Prostate gland (tissue), 2 donors: ENCODE measurements at regions not wholly inside any gene's neighbourhood (a gene's known extent, or its start where the extent isn't known, plus 50 kb on each side); places are given as distances from the start of the nearest gene placed in this dataset.

Source experiments
- DNase-seq: peaks from one replicate; pipeline ENCODE4 v3.0.0-alpha.2; 2019; ENCODE audit warnings: low spot score
- H3K27ac ChIP-seq, 2 donors: fragments of 200-600 bp; sonication (generic); 2 replicates each; pipeline ENCODE4 v1.5.1; 2017 to 2019
- H3K27me3 ChIP-seq: fragments of 200-600 bp; sonication (generic); replicated peaks from 2 replicates; pipeline ENCODE4 v1.5.1; 2019; ENCODE audit not compliant: insufficient read depth
- H3K36me3 ChIP-seq, 2 donors: fragments of 200-600 bp; sonication (generic); 1 replicate in 1 of 2; 2 replicates in 1 of 2; pipeline versions ENCODE4 v1.5.1 to v1.8.1; 2017 to 2019
- H3K4me1 ChIP-seq: fragments of 200-600 bp; sonication (generic); replicated peaks from 2 replicates; pipeline ENCODE4 v1.5.1; 2019
- H3K4me3 ChIP-seq, 2 donors: fragments of 200-600 bp; sonication (generic); 2 replicates each; pipeline ENCODE4 v1.5.1; 2017 to 2019
- H3K9me3 ChIP-seq: fragments of 200-600 bp; sonication (generic); 2 replicates; pipeline ENCODE4 v1.5.1; 2017
- POLR2A ChIP-seq: fragments of 450-650 bp; IDR thresholded peaks from one replicate; pipeline ENCODE4 v1.6.1; 2016; ENCODE audit warnings: antibody characterized with exemption, mild to moderate bottlenecking
- POLR2AphosphoS5 ChIP-seq: sonication (generic); formaldehyde crosslinking; IDR thresholded peaks from one replicate; pipeline ENCODE4 v1.6.1; 2017; ENCODE audit warnings: antibody characterized with exemption
- WGBS: methylation state at CpG from one replicate; pipeline ENCODE4 v1.1.5; 2018; 5-methylcytosine and 5-hydroxymethylcytosine counted together
- intact Hi-C: fragments of 100-400 bp; cut with DNase I; formaldehyde crosslinking; loops from one replicate; pipeline ENCODE4 v1.14.2; 2022
- TF ChIP-seq, protein P1 (sequence below), 4 experiments: fragments of 200-600 bp in 2 of 4; fragments of 450-650 bp in 2 of 4; sonication (generic) in 2 of 4; IDR thresholded peaks; 1 replicate in 3 of 4; 2 replicates in 1 of 4; pipeline ENCODE4 v1.5.1; 2016 to 2019; ENCODE audit warnings: antibody characterized with exemption in 4 of 4, mild to moderate bottlenecking in 2 of 4, moderate library complexity in 2 of 4

DNA sequence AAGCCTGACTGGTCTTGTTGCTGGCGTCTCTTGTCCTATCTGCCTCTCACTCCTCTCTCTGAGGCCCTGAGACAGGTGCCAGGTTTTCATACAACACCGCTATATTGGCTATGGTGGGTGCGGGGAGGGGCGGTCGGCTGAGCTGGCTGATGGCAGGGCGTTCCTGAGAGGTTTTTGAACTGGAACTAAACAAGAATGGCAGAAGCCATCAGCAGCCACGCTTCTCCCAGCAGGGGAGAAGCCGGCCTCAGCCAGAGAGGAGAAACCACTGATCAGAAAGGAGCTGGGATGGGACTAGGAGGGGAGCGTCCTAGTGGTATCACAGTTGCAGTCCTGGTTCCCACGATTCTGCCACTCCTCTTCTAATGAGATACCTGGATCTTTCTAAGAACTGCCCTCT, 89.9 kb upstream of the PRR23E start:
- Histone ChIP-seq H3K27me3 (peaks cover 5% of the 10 kb centered on the region), H3K36me3 (no peaks in the 10 kb centered on the region), H3K4me1 (no peaks in the 10 kb centered on the region), H3K9me3 (no peaks in the 10 kb centered on the region), H3K27ac (no peak overlapping the region), H3K4me3 (no peak overlapping the region)
- TF ChIP-seq, protein P1, sequence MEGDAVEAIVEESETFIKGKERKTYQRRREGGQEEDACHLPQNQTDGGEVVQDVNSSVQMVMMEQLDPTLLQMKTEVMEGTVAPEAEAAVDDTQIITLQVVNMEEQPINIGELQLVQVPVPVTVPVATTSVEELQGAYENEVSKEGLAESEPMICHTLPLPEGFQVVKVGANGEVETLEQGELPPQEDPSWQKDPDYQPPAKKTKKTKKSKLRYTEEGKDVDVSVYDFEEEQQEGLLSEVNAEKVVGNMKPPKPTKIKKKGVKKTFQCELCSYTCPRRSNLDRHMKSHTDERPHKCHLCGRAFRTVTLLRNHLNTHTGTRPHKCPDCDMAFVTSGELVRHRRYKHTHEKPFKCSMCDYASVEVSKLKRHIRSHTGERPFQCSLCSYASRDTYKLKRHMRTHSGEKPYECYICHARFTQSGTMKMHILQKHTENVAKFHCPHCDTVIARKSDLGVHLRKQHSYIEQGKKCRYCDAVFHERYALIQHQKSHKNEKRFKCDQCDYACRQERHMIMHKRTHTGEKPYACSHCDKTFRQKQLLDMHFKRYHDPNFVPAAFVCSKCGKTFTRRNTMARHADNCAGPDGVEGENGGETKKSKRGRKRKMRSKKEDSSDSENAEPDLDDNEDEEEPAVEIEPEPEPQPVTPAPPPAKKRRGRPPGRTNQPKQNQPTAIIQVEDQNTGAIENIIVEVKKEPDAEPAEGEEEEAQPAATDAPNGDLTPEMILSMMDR (IDR thresholded peaks at IDR 0.05), result no peak
- TF ChIP-seq POLR2A (no peak), POLR2AphosphoS5 (no peak)
- DNase-seq, result no peak
- 71% methylated on average over 10 of the region's 10 CpGs for whole genome bisulfite sequencing
- intact Hi-C loops, result no loop called here

DNA sequence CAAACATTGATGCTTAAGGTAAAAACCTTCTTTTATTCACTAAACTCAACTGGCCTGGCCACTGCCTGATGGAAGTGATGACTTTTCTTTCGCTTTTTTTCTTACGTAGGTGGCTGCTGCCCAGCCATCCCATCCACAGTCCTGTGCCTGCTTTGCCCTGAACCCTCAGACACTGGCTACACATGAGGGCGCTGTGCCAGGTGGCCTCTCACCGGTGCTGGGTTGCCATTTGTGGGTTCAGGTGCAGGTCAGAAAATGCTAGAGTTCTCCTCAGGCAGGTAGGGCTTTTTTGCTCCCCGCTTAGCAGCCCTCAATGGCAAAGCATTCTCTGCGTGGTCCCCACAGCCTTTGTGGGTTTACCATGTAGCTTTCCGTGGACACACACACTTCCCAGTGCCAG, 88.3 kb upstream of the PRR23E start:
- Histone ChIP-seq H3K36me3 (no peaks in the 10 kb centered on the region), H3K9me3 (no peaks in the 10 kb centered on the region), H3K4me3 (no peak overlapping the region), H3K27me3 (peaks cover 5% of the 10 kb centered on the region), H3K27ac (no peak overlapping the region), H3K4me1 (no peaks in the 10 kb centered on the region)
- 82% methylated on average over 7 of the region's 7 CpGs for WGBS
- no peak for TF ChIP-seq POLR2A
- no peak for TF ChIP-seq POLR2AphosphoS5
- TF ChIP-seq, protein P1 (IDR thresholded peaks at IDR 0.05), result no peak
- intact Hi-C loops, result no loop called here
- no peak for DNase-seq

DNA sequence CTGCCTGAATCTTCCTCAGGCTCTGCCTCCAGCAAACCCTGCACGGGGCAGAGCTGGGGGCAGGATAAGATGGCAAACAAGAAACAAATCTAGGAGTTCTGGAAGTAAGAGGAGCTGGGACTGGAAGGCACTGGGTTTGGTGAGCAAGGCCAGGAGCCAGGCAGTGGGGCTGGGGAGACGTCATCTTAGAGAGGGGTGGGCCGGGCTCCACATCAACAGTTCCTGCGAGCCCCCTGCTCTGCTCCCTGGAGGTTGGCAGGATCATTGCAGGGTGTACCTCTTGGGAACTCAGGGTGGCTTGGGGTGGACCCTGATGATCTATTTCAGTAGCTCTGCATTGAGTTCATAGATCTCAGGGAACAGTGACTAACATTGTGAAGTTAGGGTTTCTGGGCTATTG, 87.3 kb upstream of the PRR23E start:
- 82% methylated on average over 4 of the region's 4 CpGs for WGBS
- Histone ChIP-seq H3K27ac (no peak overlapping the region), H3K36me3 (no peaks in the 10 kb centered on the region), H3K4me3 (no peak overlapping the region), H3K9me3 (no peaks in the 10 kb centered on the region), H3K4me1 (no peaks in the 10 kb centered on the region), H3K27me3 (peaks cover 5% of the 10 kb centered on the region)
- no peak for DNase-seq
- TF ChIP-seq POLR2AphosphoS5, result no peak
- TF ChIP-seq, protein P1 (IDR thresholded peaks at IDR 0.05), result no peak
- no peak for TF ChIP-seq POLR2A
- intact Hi-C loops, result no loop called here

DNA sequence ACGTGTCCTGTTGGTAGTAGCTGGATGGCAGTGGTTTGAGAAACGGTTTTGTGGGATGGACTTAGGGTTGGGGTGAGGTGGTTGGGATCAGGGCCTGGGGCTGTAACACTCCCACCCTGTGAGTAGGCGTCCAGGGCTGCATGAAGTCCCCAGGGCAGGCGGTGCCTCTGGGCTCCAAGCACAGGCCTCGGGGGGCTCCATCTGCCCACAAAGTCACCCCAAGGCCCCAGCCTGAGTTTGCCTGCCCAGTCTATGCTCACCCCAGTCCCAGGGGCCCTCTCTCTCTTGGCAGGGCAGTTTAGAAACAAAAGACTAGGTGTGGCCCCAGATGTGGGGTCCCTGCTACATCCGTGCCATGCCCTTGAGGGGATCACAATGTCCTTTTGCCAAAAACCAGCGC, 86.9 kb upstream of the PRR23E start:
- Histone ChIP-seq H3K4me3 (no peak overlapping the region), H3K9me3 (no peaks in the 10 kb centered on the region), H3K27me3 (peaks cover 5% of the 10 kb centered on the region), H3K27ac (no peak overlapping the region), H3K36me3 (no peaks in the 10 kb centered on the region), H3K4me1 (no peaks in the 10 kb centered on the region)
- no peak for DNase-seq
- no peak for TF ChIP-seq POLR2A
- no peak for TF ChIP-seq POLR2AphosphoS5
- TF ChIP-seq, protein P1 (IDR thresholded peaks at IDR 0.05), result no peak
- intact Hi-C loops, result no loop called here
- 91% methylated on average over 7 of the region's 7 CpGs for WGBS

DNA sequence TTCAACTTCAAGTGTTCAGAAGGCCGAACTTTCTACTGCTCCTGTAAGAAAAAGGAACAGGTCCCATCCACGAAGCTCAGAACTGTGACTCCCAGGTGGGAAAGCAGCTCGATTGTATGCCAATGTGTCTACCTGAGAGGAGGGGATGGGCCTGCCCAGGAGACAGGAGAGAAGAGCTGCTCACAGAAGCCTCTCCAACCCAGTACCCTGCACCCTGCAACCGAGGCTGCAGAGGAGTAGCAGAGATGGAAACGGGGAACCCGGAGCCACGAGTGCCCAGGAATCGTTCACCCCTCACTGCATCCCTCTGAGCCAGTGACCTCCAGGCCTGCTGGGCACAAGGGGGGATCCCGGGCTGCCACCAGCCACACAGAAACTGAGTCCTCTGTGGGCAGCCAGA, 86.5 kb upstream of the PRR23E start:
- WGBS, result 79% methylated on average over 9 of the region's 9 CpGs
- Histone ChIP-seq H3K27me3 (peaks cover 3% of the 10 kb centered on the region), H3K27ac (no peak overlapping the region), H3K4me1 (no peaks in the 10 kb centered on the region), H3K9me3 (no peaks in the 10 kb centered on the region), H3K4me3 (no peak overlapping the region), H3K36me3 (no peaks in the 10 kb centered on the region)
- intact Hi-C loops, result no loop called here
- DNase-seq, result no peak
- TF ChIP-seq, protein P1 (IDR thresholded peaks at IDR 0.05), result no peak
- TF ChIP-seq POLR2AphosphoS5 (no peak), POLR2A (no peak)
